Endothelial cell of umbilical vein (primary cell): ENCODE measurements at regions not wholly inside any gene's neighbourhood (a gene's known extent, or its start where the extent isn't known, plus 50 kb on each side); places are given as distances from the start of the nearest gene placed in this dataset.

ENCODE experiments used
- BruUV-seq: library from RNA; stranded (reverse); fragments of 400-500 nt; replicated peaks from 2 replicates; lab custom pipeline; 2021; lab: Mats Ljungman, UMichigan
- CTCF ChIA-PET: fragments of 300-600, 350-600 bp; sonication (Branson Sonifier 250); formaldehyde crosslinking; loops from one replicate; lab custom pipeline; 2021; ENCODE audit warnings: antibody characterized with exemption, inconsistent platforms; lab: Charles Lee
- POLR2A ChIA-PET: fragments of 300-600, 350-600 bp; sonication (Branson Sonifier 250); formaldehyde crosslinking; loops from one replicate; lab custom pipeline; 2021; ENCODE audit warnings: antibody characterized with exemption, inconsistent platforms; lab: Charles Lee
- DNase-seq: peaks from one replicate; pipeline ENCODE4 v3.0.0-alpha.2; 2011; ENCODE audit warnings: low read depth, low spot score
- FAIRE-seq: peaks from 2 replicates; lab custom pipeline; 2011; peaks lifted over from hg19 to GRCh38; lab: Jason Lieb, UNC
- H2AFZ ChIP-seq: 2 replicates; pipeline ENCODE4 v1.6.0; 2012; ENCODE audit warnings: low read depth, low read length, control low read depth, inconsistent platforms
- H3K27ac ChIP-seq: 2 replicates; pipeline ENCODE4 v1.5.1; 2011; ENCODE audit warnings: low read depth, mild to moderate bottlenecking, control low read depth, low read length, moderate library complexity; ENCODE audit not compliant: insufficient read depth
- H3K27me3 ChIP-seq, 2 experiments: 2 replicates each; pipeline versions ENCODE4 v1.6.0 to v1.6.1; 2011; ENCODE audit warnings: low read length in 2 of 2, mixed read lengths in 1 of 2; ENCODE audit not compliant: control insufficient read depth in 2 of 2, insufficient read depth in 2 of 2
- H3K36me3 ChIP-seq, 2 experiments: 2 replicates in 1 of 2; 3 replicates in 1 of 2; pipeline ENCODE4 v1.5.1; 2011; ENCODE audit warnings: low read length in 2 of 2, mild to moderate bottlenecking in 1 of 2, moderate library complexity in 1 of 2; ENCODE audit not compliant: control insufficient read depth in 2 of 2, insufficient read depth in 2 of 2; ENCODE audit errors: extremely low read depth in 1 of 2
- H3K4me1 ChIP-seq: 3 replicates; pipeline ENCODE4 v1.5.1; 2011; ENCODE audit warnings: mild to moderate bottlenecking, low read length; ENCODE audit not compliant: control insufficient read depth, insufficient read depth; ENCODE audit errors: extremely low read depth
- H3K4me2 ChIP-seq: 2 replicates; pipeline ENCODE4 v1.6.1; 2011; ENCODE audit warnings: low read length, control low read depth, mixed read lengths; ENCODE audit not compliant: insufficient read depth
- H3K4me3 ChIP-seq, 3 experiments: fragments of 200-600 bp in 1 of 3; sonication (generic), shearing (Covaris generic) in 1 of 3; replicated peaks in 1 of 3; 2 replicates each; pipeline ENCODE4 v1.5.1; 2011 to 2016; ENCODE audit warnings: control low read depth in 3 of 3, low read length in 3 of 3, mild to moderate bottlenecking in 2 of 3, inconsistent platforms in 1 of 3, low read depth in 1 of 3, moderate library complexity in 1 of 3; ENCODE audit not compliant: insufficient read depth in 1 of 3
- H3K79me2 ChIP-seq: 2 replicates; pipeline ENCODE4 v1.6.0; 2012; ENCODE audit warnings: low read length, inconsistent platforms; ENCODE audit not compliant: control insufficient read depth, insufficient read depth
- H3K9ac ChIP-seq: replicated peaks from 2 replicates; pipeline ENCODE3; 2011; ENCODE audit warnings: low read length, control low read depth; ENCODE audit not compliant: insufficient read depth; ENCODE audit errors: extremely low read depth
- H3K9me1 ChIP-seq: replicated peaks from 3 replicates; pipeline ENCODE4 v1.6.0; 2011; ENCODE audit warnings: mild to moderate bottlenecking, low read length; ENCODE audit not compliant: control insufficient read depth, insufficient read depth; ENCODE audit errors: extremely low read depth
- H3K9me3 ChIP-seq: replicated peaks from 2 replicates; pipeline ENCODE4 v1.5.1; 2012; ENCODE audit warnings: low read length, inconsistent platforms; ENCODE audit not compliant: control insufficient read depth, insufficient read depth
- H4K20me1 ChIP-seq: replicated peaks from 2 replicates; pipeline ENCODE3; 2011; ENCODE audit warnings: mild to moderate bottlenecking, low read length; ENCODE audit not compliant: control insufficient read depth, insufficient read depth; ENCODE audit errors: extremely low read depth
- EZH2 ChIP-seq: IDR thresholded peaks from 2 replicates; pipeline ENCODE4 v1.6.1; 2012; ENCODE audit warnings: borderline replicate concordance, low read depth, mild to moderate bottlenecking, moderate library complexity, low read length, inconsistent platforms; ENCODE audit not compliant: severe bottlenecking
- FOS ChIP-seq: IDR thresholded peaks from 2 replicates; pipeline ENCODE4 v1.6.1; 2011; ENCODE audit warnings: mild to moderate bottlenecking, low read length, moderate library complexity, borderline replicate concordance; ENCODE audit not compliant: insufficient read depth
- GATA2 ChIP-seq: IDR thresholded peaks from 2 replicates; pipeline ENCODE4 v1.7.0; 2011; ENCODE audit warnings: low read depth, mild to moderate bottlenecking, moderate library complexity, mixed read lengths, low read length; ENCODE audit not compliant: insufficient read length, insufficient read depth
- JUN ChIP-seq: IDR thresholded peaks from 2 replicates; pipeline ENCODE4 v1.6.1; 2011; ENCODE audit warnings: borderline replicate concordance, low read depth; ENCODE audit not compliant: insufficient read length, insufficient read depth
- MAX ChIP-seq: IDR thresholded peaks from 2 replicates; pipeline ENCODE4 v1.6.1; 2011; ENCODE audit not compliant: insufficient read depth, insufficient read length
- MYC ChIP-seq: IDR thresholded peaks from one replicate; pipeline ENCODE4 v1.6.1; 2011; ENCODE audit warnings: mild to moderate bottlenecking, low read depth, low read length
- POLR2A ChIP-seq: IDR thresholded peaks from 2 replicates; pipeline ENCODE4 v1.6.1; 2012; ENCODE audit warnings: low read depth, mild to moderate bottlenecking, control low read depth, low read length
- POLR2AphosphoS5 ChIP-seq: IDR thresholded peaks from 2 replicates; pipeline ENCODE4 v1.6.1; 2012; ENCODE audit warnings: low read depth, mild to moderate bottlenecking, control low read depth, low read length, moderate library complexity; ENCODE audit not compliant: insufficient read depth
- dilution Hi-C: fragments of 300-500 bp; cut with MboI; formaldehyde crosslinking; loops from one replicate; pipeline ENCODE4 v1.15.0; 2019; ENCODE audit warnings: low sequenced_read_pairs; ENCODE audit not compliant: extremely low pct_ligation_motif_present
- intact Hi-C: fragments of 100-400 bp; cut with micrococcal nuclease; formaldehyde crosslinking; loops from one replicate; pipeline ENCODE4 v1.10.0; 2022
- TF ChIP-seq, protein P1 (sequence below), 2 donors: IDR thresholded peaks; 1 replicate in 1 of 2; 2 replicates in 1 of 2; pipeline ENCODE4 v1.5.1; 2011; ENCODE audit warnings: low read length in 2 of 2, mild to moderate bottlenecking in 2 of 2, moderate library complexity in 2 of 2, control low read depth in 1 of 2, inconsistent platforms in 1 of 2, low read depth in 1 of 2; ENCODE audit not compliant: insufficient read depth in 1 of 2; ENCODE audit errors: extremely low read depth in 1 of 2

GRCh38 chr16:65916995-65917394 is 449.5 kb upstream of the CDH5 start:
- no TSS peak for BruUV-seq
- Histone ChIP-seq H3K9me3 (no peaks in the 10 kb centered on the region), H3K27ac (no peak overlapping the region), H3K4me3 (no peak overlapping the region), H4K20me1 (no peaks in the 10 kb centered on the region), H3K4me1 (no peaks in the 10 kb centered on the region), H3K79me2 (no peaks in the 10 kb centered on the region), H3K9me1 (no peaks in the 10 kb centered on the region), H2AFZ (no peak overlapping the region), H3K9ac (no peak overlapping the region), H3K4me2 (no peak overlapping the region), H3K36me3 (no peaks in the 10 kb centered on the region), H3K27me3 (no peaks in the 10 kb centered on the region)
- dilution Hi-C loops = no loop called here
- intact Hi-C loops = no loop called here
- ChIA-PET POLR2A (no interaction called here), CTCF (no interaction called here)
- DNase-seq = no peak
- FAIRE-seq = no peak
- no peak for TF ChIP-seq FOS
- no peak for TF ChIP-seq JUN
- TF ChIP-seq EZH2 = no peak
- no peak for TF ChIP-seq POLR2A
- TF ChIP-seq MYC = no peak
- no peak for TF ChIP-seq MAX
- no peak for TF ChIP-seq GATA2
- TF ChIP-seq, protein P1, sequence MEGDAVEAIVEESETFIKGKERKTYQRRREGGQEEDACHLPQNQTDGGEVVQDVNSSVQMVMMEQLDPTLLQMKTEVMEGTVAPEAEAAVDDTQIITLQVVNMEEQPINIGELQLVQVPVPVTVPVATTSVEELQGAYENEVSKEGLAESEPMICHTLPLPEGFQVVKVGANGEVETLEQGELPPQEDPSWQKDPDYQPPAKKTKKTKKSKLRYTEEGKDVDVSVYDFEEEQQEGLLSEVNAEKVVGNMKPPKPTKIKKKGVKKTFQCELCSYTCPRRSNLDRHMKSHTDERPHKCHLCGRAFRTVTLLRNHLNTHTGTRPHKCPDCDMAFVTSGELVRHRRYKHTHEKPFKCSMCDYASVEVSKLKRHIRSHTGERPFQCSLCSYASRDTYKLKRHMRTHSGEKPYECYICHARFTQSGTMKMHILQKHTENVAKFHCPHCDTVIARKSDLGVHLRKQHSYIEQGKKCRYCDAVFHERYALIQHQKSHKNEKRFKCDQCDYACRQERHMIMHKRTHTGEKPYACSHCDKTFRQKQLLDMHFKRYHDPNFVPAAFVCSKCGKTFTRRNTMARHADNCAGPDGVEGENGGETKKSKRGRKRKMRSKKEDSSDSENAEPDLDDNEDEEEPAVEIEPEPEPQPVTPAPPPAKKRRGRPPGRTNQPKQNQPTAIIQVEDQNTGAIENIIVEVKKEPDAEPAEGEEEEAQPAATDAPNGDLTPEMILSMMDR (IDR thresholded peaks at IDR 0.05; ENCODE audit: extremely low read depth in 1 of 2, insufficient read depth in 1 of 2, low read depth in 1 of 2, low read length in 2 of 2) = no peak
- no peak for TF ChIP-seq POLR2AphosphoS5
